ENCODE measurements at regions not wholly inside any gene's neighbourhood (a gene's known extent, or its start where the extent isn't known, plus 50 kb on each side); places are given as distances from the start of the nearest gene placed in this dataset.

- no peaks in the 10 kb centered on the region for H3K36me3 ChIP-seq
- no peaks in the 10 kb centered on the region for H3K4me1 ChIP-seq
- intact Hi-C loops (cut with DNase I), result no loop called here
- no peak for ATAC-seq
- peaks cover 0 to 4% (median 0%) of the 10 kb centered on the region in 11 donors for H3K9me3 ChIP-seq
- H3K27me3 ChIP-seq, result peaks cover 0 to 24% (median 3%) of the 10 kb centered on the region in 7 donors
- WGBS, 2 donors, result 91 to 93% methylated on average over 9 of the region's 9 CpGs
- no peak overlapping the region for H3K4me3 ChIP-seq
- TF ChIP-seq CTCF (IDR thresholded peaks at IDR 0.05), result no peak
- no peak for DNase-seq
- no peak overlapping the region for H3K27ac ChIP-seq
These were observed 166.9 kb upstream of the DIO3 start for GRCh38 chr14:101394374-101394773.

GRCh38 chr14:101395779-101396178 lies 165.5 kb upstream of the DIO3 start:
- no peak overlapping the region for H3K27ac ChIP-seq
- ATAC-seq (no peak), DNase-seq (no peak)
- H3K4me1 ChIP-seq, result peaks cover 0 to 4% (median 0%) of the 10 kb centered on the region in 9 donors
- peaks cover 0 to 4% (median 0%) of the 10 kb centered on the region in 11 donors for H3K9me3 ChIP-seq
- 91 to 93% methylated on average over 5 of the region's 5 CpGs for WGBS, 2 donors
- no peak overlapping the region for H3K4me3 ChIP-seq
- intact Hi-C loops (cut with DNase I), result no loop called here
- no peaks in the 10 kb centered on the region for H3K36me3 ChIP-seq
- H3K27me3 ChIP-seq, result peaks cover 0 to 24% (median 3%) of the 10 kb centered on the region in 7 donors
- TF ChIP-seq CTCF (IDR thresholded peaks at IDR 0.05), result no peak

GRCh38 chr14:101397206-101397605 lies 164.1 kb upstream of the DIO3 start:
- ATAC-seq, result no peak
- WGBS, 2 donors, result 83 to 87% methylated on average over 12 of the region's 12 CpGs
- no peak for DNase-seq
- no peaks in the 10 kb centered on the region for H3K36me3 ChIP-seq
- H3K4me3 ChIP-seq, result no peak overlapping the region
- H3K9me3 ChIP-seq, result peaks cover 0 to 3% (median 0%) of the 10 kb centered on the region in 11 donors
- intact Hi-C loops (cut with DNase I), result no loop called here
- TF ChIP-seq CTCF (IDR thresholded peaks at IDR 0.05), result no peak
- H3K4me1 ChIP-seq, result peaks cover 0 to 4% (median 0%) of the 10 kb centered on the region in 9 donors
- no peak overlapping the region for H3K27ac ChIP-seq
- H3K27me3 ChIP-seq, result peaks cover 0 to 28% (median 11%) of the 10 kb centered on the region in 7 donors

GRCh38 chr14:101398011-101398410 lies 163.3 kb upstream of the DIO3 start:
- no peak for TF ChIP-seq CTCF (IDR thresholded peaks at IDR 0.05)
- no peaks in the 10 kb centered on the region for H3K36me3 ChIP-seq
- 87 to 89% methylated on average over 14 of the region's 14 CpGs for WGBS, 2 donors
- intact Hi-C loops (cut with DNase I), result no loop called here
- H3K27me3 ChIP-seq, result peaks cover 0 to 34% (median 11%) of the 10 kb centered on the region in 7 donors
- ATAC-seq (no peak), DNase-seq (no peak)
- no peak overlapping the region for H3K27ac ChIP-seq
- H3K9me3 ChIP-seq, result no peaks in the 10 kb centered on the region
- no peak overlapping the region for H3K4me3 ChIP-seq
- peaks cover 0 to 4% (median 0%) of the 10 kb centered on the region in 9 donors for H3K4me1 ChIP-seq
